NOMO-1 (cell line): ENCODE measurements at regions not wholly inside any gene's neighbourhood (a gene's known extent, or its start where the extent isn't known, plus 50 kb on each side); places are given as distances from the start of the nearest gene placed in this dataset.

Experiments
- DNase-seq, 2 experiments: peaks; one replicate each; lab custom pipeline; 2025; ENCODE audit not compliant: unreplicated experiment in 2 of 2; lab: John Stamatoyannopoulos, UW

- DNase-seq: no peak
These were observed 156.4 kb upstream of the KL start for GRCh38 chr13:32859707-32860292.

GRCh38 chr13:32861304-32861703 lies 154.9 kb upstream of the KL start:
- no peak for DNase-seq

GRCh38 chr13:32863596-32863995 lies 152.6 kb upstream of the KL start:
- no peak for DNase-seq

- DNase-seq: no peak
These were observed 149.3 kb upstream of the KL start for GRCh38 chr13:32866921-32867320.

GRCh38 chr13:32877491-32877890 lies 138.7 kb upstream of the KL start:
- DNase-seq: no peak

- DNase-seq: no peak
These were observed 138.1 kb upstream of the KL start for GRCh38 chr13:32878163-32878562.

GRCh38 chr13:32880636-32881035 lies 135.6 kb upstream of the KL start:
- no peak for DNase-seq

GRCh38 chr13:32881074-32881776 lies 135.0 kb upstream of the KL start:
- DNase-seq: peak; percentile 38 to 56

GRCh38 chr13:32881777-32882145 lies 134.5 kb upstream of the KL start:
- no peak for DNase-seq

- no peak for DNase-seq
These were observed 133.5 kb upstream of the KL start for GRCh38 chr13:32882691-32883090.

- no peak for DNase-seq
These were observed 132.7 kb upstream of the KL start for GRCh38 chr13:32883474-32883873.

GRCh38 chr13:32887617-32888016 lies 128.6 kb upstream of the KL start:
- DNase-seq: no peak

GRCh38 chr13:32889986-32890565 lies 126.1 kb upstream of the KL start:
- peak; percentile 39 to 77 for DNase-seq

GRCh38 chr13:32893176-32893575 lies 123.0 kb upstream of the KL start:
- peak; percentile 85 to 99 for DNase-seq

GRCh38 chr13:32894589-32895001 lies 121.6 kb upstream of the KL start:
- peak; percentile 89 to 99 for DNase-seq

- DNase-seq: peak; percentile 33 to 66
These were observed 120.9 kb upstream of the KL start for GRCh38 chr13:32895296-32895695.

- DNase-seq: no peak
These were observed 118.9 kb upstream of the KL start for GRCh38 chr13:32897296-32897695.

- DNase-seq: no peak
These were observed 114.0 kb upstream of the KL start for GRCh38 chr13:32902029-32902780.

- no peak for DNase-seq
These were observed 113.3 kb upstream of the KL start for GRCh38 chr13:32902874-32903273.

GRCh38 chr13:32903720-32904119 lies 112.5 kb upstream of the KL start:
- no peak for DNase-seq

GRCh38 chr13:32904266-32904665 lies 112.0 kb upstream of the KL start:
- no peak for DNase-seq
